Midbrain (tissue), 1 donor: ENCODE measurements at regions not wholly inside any gene's neighbourhood (a gene's known extent, or its start where the extent isn't known, plus 50 kb on each side); places are given as distances from the start of the nearest gene placed in this dataset.
"Not testable (repeated sequence)": the region's sequence is repeated elsewhere in the genome, so short reads cannot be mapped to it uniquely, and the experiment has no call there.

Experiments
- DNase-seq: peaks from one replicate; lab custom pipeline; 2025; lab: John Stamatoyannopoulos, UW

- DNase-seq, result no peak
These were observed 189.9 kb upstream of the EYA4 start for GRCh38 chr6:133051240-133051639.

GRCh38 chr6:133052465-133052864, 188.7 kb upstream of the EYA4 start:
- no peak for DNase-seq

- DNase-seq, result no peak
These were observed 185.7 kb upstream of the EYA4 start for GRCh38 chr6:133055441-133055966.

GRCh38 chr6:133057352-133057751, 183.8 kb upstream of the EYA4 start:
- DNase-seq, result no peak

- DNase-seq, result peak; percentile 11
These were observed 179.1 kb upstream of the EYA4 start for GRCh38 chr6:133062077-133062476.

GRCh38 chr6:133062696-133063306, 178.4 kb upstream of the EYA4 start:
- DNase-seq, result no peak

- no peak for DNase-seq
These were observed 173.2 kb upstream of the EYA4 start for GRCh38 chr6:133067960-133068359.

- DNase-seq, result no peak
These were observed 170.6 kb upstream of the EYA4 start for GRCh38 chr6:133070410-133071043.

- DNase-seq, result no peak
These were observed 161.3 kb upstream of the EYA4 start for GRCh38 chr6:133079901-133080300.

GRCh38 chr6:133083248-133083967, 157.7 kb upstream of the EYA4 start:
- DNase-seq, result no peak

- no peak for DNase-seq
These were observed 155.7 kb upstream of the EYA4 start for GRCh38 chr6:133085471-133085870.

GRCh38 chr6:133085896-133086295, 155.3 kb upstream of the EYA4 start:
- DNase-seq, result no peak

- DNase-seq, result no peak
These were observed 152.0 kb upstream of the EYA4 start for GRCh38 chr6:133088931-133089695.

- no peak for DNase-seq
These were observed 149.0 kb upstream of the EYA4 start for GRCh38 chr6:133092199-133092598.

GRCh38 chr6:133092771-133093170, 148.4 kb upstream of the EYA4 start:
- DNase-seq, result no peak

- DNase-seq, result not testable (repeated sequence)
These were observed 147.9 kb upstream of the EYA4 start for GRCh38 chr6:133093211-133093610.

GRCh38 chr6:133093956-133094355, 147.2 kb upstream of the EYA4 start:
- DNase-seq, result peak; percentile 85

- no peak for DNase-seq
These were observed 143.9 kb upstream of the EYA4 start for GRCh38 chr6:133097208-133097607.

- no peak for DNase-seq
These were observed 141.6 kb upstream of the EYA4 start for GRCh38 chr6:133099573-133099972.

- no peak for DNase-seq
These were observed 140.3 kb upstream of the EYA4 start for GRCh38 chr6:133100865-133101264.

- no peak for DNase-seq
These were observed 139.4 kb upstream of the EYA4 start for GRCh38 chr6:133101790-133102189.

GRCh38 chr6:133106934-133107333, 134.2 kb upstream of the EYA4 start:
- DNase-seq, result no peak
